ENCODE measurements at regions not wholly inside any gene's neighbourhood (a gene's known extent, or its start where the extent isn't known, plus 50 kb on each side); places are given as distances from the start of the nearest gene placed in this dataset.

DNA sequence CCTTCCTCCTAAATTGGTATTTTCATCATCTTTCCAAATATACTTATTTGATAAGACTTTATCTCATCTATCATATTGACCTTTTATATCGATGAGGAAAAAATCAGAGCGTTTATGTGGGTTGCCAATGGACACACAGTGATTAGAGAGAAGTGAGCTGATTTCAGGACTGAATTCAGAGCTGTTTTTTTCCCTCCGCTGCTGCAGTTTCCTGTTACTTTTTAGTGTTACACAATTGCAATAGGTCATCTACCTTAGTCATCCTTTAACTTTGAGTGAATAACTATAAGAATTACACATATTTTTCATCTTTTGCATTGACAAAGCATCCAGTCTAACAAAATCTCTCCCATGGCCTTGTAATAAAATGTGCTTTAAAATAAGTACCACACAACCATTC lies 266.3 kb upstream of the CNTN4 start:
- no peak for DNase-seq

DNA sequence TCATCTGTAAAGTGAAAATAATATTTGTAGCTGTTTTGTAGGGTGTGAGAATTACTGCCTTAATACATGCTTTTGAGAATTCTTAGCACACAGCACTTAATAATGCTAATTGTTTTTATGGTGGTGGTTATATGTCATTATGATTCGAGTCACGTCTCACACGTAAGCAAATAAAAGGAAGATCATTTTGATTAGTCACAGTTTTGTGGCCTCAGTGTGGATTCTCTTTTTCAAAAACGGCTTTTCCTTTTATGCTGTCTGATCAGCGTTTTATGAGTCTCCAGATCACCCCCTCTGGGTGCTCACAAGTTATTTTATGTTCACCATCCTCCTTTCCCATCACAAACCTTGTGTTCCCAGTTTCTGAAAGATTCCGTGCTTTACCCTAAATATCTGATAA lies 255.6 kb upstream of the CNTN4 start:
- DNase-seq, result no peak

DNA sequence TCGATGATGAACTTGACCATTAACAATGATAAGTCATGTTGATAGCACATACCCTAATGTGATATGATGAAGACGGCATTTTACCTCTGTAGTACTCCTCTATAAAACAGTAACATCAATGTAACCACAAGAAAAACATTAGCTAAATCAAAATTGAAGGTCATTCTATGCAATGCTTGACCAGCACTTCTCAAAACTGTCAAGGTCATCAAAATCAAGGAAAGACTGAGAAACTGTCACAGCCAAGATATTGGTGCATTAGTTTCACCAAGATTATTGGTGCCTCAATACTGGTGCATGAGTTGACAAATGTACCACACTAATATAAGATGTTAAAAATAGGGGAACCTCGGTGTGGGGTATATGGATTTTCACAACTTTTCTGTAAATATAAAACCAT lies 251.1 kb upstream of the CNTN4 start:
- no peak for DNase-seq

DNA sequence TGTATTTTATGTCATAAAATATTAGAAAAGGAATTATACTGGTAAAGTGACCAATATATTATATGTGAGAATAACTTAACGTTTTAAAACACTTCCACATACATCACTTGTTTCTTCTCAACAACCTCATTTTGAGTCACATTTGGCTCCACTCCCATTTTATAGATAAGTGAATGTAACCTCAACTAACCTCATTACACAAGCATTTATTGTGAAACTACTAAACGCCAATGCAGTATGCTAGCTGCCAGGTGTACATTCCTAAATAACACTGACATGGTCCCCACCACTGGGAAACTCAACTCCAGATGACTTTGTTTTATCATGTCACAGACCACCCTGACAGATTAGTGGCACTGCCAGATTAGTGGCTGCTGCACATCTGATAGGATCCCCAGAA lies 249.7 kb upstream of the CNTN4 start:
- no peak for DNase-seq

DNA sequence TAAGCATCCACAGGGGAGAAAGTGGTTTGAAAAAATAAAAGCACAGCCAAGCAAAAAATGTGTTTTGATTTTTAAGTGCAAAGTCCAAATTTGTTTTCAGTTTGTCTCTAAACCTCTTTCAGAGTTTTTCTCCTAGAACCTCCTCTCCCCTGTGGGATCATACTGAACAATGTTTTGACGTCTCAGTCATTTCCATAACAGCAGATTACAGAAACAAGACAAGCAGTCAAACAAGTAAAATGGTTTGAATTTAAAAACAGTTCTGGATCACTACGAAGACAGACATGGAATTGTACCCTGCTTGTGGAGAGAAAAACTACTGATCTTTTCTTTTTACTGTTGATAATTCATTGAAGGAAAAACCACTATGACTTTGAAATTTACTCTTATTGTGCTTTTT lies 245.7 kb upstream of the CNTN4 start:
- no peak for DNase-seq

DNA sequence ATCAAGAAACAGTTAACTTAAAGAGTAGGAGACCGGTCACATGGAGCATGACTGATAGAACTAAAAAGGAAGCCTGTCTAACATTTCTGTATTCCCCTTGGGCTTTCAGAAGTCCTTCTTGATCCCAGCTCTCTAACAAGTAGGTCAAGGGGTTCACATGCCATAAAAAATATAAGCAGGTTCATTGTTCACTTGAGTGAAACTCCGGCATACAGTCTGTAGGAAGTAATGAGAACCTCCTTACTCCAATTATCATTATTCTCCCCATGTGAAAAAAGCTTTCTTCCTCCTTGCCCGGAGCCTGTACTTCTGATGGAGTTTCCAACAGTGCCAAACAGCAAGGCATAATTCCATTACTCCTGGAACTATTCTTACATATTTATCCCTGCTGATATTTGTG lies 242.8 kb upstream of the CNTN4 start:
- no peak for DNase-seq

DNA sequence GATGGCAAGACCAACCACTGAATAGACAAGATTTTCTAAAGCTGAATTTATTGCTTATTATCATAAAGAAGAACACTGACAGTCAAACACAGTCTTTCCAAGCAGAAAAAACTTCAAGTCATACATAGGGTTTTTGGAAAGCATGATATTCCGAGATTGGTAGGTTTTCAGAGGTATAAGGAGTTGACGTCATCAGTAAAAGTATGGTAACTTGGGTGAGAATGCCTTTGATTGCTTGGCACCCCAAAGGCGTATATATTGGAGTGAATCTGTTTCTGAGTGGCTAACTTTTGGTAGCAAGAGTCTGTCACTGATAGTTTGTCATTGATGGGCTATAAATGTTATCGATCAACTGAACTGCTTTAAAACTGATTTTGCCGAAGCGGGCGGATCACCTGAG lies 227.9 kb upstream of the CNTN4 start:
- DNase-seq, result no peak

DNA sequence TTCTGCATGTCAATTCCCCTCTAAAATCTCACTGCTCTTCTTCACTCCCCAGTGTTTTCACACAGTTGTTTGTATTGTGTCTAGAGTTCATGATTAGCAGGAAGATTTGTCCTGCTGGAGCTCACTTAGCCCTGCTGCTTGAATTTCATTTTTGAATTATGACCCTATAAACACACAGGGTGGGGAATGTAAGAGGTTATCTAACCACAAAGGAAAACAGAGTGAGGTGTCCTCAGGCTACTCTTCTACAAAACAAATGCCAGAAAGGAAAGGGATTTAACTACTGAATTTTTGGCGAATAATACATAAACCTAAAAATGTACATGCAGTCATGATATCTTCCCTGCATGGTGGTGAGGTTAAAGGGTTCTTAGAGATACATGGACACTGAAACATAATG lies 215.1 kb upstream of the CNTN4 start:
- no peak for DNase-seq

DNA sequence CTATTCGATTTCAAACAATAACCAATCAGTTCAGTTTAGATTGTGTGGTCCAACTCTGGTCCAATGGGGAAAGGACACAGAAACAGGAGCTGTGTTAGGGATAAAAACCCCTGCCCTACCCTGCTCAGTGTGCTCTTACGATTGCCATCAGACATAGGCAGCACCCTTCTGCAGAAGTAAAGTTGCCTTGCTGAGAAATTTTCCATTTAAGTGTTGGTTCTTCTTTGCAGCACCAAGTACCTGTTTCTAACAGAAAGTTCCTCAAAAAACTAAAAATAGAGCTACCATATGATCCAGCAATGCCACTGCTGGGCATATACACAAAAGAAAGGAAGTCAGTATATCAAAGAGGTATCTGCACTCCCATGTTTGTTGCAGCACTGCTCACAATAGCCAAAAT lies 206.2 kb upstream of the CNTN4 start:
- DNase-seq, result no peak

DNA sequence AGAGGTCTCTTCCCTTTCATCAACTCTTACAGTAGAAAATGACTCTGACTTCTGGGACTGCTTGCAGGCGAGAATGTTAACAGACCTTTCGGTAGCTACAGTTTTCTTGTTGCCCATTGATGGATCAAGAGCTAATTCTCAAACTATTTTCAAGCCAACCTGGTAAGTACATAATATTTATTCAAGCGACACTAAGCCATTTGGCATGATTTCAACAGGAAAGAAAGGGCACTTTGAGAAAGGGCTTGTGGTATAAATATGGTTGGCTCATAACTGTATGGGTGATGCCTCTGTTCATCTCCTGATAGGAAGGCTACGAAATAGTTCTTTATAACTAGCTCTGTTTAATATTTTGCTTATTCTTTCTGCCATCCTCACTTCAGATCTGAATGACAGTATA lies 196.2 kb upstream of the CNTN4 start:
- DNase-seq, result no peak

DNA sequence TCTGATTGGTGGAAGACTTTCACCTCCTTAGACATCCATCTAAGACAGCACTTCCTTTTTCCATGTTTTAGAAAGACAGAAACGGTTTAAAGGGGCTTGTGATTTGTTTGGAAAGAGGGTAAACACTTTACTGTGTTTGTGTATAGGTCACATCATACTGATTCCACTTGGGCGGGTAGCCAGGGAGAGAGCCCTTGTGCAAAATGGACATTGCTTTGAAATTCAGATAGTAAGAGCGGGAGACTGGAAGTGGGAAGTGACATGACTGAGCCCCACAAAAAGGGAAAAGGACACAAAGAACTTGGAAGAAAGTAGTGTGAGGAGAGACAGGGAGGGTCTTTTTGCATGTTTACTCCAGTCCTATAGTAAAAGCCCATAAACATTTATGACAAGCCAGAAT lies 195.6 kb upstream of the CNTN4 start:
- DNase-seq, result no peak

DNA sequence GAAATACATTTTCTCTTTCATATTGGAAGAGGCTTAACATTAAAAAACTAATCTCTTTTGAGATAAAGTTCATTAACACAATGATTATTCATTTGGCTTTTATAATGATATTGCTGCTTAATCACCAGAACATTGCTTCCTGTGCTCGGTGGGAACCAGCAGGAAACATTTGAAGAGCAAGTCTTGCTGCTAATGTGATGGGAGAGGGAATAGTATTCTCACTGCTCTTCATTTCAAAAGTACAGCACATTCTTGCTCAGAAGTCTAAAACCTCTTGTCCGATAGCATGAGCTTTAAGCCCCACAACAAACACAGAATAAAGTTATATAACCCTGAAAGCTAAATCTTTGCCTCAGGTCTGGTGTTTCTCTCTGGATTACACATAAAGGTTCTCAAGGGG lies 190.8 kb upstream of the CNTN4 start:
- DNase-seq, result no peak

DNA sequence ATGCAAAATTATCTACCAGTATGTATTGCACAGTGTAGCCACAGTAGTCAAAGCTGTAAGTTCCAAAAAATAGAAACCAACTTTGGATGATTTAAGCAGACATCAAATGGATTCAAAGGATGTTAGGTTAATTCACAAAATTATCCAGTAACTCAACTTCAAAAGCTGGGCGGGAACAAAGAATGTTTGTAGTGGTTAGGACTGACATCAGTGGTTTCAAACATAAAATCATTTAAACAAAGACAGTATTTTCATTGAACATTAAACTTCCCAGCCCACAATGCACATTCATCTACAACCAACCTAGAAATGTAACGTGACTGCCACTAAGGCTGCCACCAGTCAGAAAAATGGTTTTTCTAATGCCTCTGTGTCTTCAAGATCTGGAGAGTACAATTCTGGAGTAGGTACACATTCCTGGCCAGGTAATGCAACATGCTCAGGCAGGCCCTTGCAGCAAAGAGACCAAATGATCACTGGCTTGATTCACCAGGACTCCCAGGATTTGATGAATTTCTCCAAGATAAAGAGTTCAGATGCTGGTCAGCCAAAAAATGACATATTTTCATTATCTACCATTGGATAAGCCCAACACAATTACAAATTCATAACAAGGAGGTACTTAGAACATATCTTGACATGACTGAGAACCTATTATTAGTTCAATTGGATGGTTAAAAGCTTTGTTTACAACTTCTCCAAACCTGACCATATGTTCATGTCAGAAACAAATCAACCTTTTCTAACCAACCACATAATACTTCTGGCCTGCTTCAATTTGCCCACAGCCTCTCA lies 189.8 kb upstream of the CNTN4 start:
- no peak for DNase-seq

DNA sequence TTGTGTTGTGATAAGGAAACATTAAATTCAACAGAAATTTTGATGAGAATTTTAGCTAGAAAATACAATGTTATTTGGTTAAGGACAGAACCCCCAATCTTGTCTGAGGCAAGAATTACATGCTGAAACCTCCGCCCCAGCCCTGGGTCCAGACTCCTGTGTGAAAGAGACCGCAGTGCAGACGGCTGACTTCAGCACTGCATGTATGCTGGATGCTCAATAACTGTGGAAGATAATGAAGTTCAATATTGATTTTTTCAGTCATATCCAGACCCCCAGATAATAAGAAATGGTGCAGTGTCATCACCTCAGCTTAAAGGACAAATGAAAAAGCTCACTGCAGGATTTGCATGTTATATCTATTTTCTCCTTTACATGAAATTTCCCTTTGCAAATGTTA lies 188.3 kb upstream of the CNTN4 start:
- DNase-seq, result no peak

DNA sequence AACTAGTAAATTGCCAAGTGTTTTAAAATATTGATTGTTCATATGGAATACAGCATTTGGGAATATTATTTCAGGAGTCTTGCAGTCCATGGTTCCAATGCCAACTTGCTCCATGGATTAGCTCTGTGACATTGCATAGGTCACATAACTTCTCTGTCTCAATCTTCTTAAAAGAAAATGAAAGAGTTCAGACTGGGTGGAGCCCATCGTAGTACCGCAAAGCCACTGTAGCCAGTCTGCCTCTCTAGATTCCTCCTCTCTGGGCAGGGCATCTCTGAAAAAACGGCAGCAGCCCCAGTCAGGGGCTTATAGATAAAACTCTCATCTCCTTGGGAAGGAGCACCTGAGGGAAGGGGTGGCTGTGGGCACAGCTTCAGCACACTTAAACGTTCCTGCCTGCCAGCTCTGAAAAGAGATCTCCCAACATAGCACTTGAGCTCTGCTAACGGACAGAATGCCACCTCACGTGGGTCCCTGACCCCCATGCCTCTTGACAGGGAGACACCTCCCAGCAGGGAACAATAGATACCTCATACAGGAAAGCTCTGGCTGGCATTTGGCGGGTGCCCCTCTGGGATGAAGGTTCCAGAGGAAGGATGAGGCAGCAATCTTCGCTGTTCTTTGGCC lies 168.8 kb upstream of the CNTN4 start:
- no peak for DNase-seq

DNA sequence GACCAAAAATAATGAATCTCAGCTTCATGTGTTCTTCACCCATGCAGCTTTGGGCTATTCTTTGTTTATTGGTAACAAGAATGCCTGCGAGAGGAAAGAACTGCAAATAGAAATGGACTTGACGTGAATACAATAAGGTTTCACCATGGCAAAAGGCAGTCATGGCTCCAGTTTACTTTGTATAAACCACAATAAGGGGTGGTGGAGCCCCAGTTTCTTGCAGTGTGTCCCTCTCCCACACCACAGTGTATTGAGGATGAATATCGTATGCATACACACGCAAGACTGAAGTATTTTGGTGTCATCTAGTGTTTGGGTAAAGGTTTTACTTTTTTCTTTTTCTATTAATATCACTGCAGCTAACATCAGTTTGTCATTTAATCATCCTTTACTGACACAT lies 159.7 kb upstream of the CNTN4 start:
- DNase-seq, result no peak

DNA sequence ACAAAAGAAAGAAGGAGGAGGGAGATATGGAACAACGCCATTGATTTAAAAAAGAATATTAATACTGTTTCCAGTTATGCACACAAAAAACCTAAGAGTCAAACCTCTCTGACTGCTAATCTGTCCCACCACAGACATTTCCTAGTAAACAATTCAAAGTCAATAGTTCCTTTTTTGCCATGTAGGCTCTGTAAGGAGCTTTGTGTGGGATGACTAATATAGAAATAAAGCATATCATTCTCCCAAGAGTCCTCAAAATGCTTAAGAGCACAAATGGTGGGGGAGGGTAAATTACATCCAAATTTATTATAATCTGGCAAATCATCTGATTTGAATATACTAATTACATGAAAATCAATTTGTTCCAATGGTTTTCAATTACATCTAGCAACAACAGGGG lies 155.9 kb upstream of the CNTN4 start:
- DNase-seq, result no peak

DNA sequence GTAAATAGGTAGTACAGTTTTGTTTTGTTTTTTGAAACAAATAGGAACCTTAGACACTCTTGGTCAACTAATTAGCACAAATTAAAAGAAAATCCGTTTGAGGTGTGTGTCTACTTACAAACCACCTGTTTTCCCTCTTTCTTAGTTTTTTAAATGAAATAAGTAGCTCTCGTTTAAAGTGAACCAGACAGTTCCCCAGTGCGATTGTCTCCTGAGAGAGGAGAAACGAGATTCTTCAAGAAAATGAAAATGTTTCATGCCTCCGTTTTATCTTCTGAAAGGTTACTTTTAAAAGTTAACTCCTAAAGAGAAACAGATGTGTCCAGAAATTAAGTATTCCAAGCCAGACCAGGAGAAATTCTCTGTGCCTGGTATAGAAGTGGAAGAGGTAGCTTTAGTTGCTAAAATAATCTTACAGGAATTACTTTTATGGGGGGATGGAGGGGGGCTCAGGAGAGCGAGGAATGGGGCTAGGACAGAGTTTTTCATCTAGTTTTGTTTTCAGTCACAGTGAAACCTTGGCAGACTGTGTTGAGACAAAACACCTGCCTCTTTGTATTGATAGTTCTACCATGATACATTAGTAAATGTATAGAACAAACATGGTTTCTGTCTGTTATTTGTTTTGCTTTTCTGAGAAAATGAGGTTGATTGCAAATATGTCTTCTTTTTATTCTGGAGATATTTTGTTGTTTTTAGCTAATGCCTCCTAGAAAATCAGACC lies 155.1 kb upstream of the CNTN4 start:
- DNase-seq, result no peak

DNA sequence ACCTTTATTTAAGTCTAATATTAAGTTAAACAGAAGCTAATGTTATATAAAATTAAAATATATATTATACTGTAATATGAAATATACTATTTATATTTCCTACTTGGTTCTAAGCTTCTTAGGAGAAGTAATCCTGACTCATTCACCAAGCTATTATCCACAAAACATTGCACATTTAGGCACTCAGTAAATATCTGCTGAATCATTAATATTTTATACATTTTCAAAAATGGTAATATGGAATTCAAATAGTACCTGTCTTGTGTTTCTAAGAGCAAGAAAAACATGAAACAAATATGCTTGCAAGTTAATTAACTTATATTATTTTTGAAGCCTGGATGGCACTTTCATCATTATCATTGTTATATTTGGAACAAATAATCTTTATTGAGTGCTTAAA lies 153.0 kb upstream of the CNTN4 start:
- DNase-seq, result no peak

DNA sequence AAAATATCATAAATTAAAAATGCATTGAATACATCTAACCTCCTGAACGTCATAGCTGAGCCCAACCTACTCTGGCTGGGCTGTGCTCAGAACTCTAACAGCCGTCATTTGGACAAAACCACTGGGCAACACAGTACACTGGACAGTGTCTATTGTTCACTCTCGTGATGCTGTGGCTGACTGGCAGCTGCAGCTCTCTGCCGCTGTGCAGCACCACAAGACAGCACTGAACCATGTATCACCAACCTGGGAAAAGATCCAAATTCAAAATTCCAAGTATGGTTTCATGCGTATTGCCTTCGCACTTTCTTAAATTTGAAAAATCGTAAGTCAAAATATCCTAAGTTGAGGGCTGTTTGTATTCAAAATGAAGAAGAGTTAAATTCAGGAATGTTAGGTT lies 145.1 kb upstream of the CNTN4 start:
- DNase-seq, result no peak

DNA sequence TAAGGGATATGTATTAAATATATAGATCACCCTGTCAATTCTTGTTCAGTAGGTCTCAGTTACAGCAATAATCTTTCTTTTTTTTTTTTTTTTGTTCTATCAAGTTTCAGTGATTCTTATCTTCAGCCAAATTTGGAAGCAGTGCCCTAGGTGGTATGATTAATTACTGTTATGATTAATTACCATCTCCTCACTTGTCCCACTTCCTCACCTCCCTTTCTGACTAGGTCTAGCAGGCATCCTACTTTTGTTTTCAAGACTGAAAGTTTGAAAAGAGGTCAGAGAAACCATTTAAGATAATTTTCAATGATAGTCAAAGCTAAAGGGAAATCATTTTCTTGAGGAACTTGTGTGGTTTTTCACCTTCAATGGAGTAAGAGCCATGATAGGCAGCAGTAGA lies 144.0 kb upstream of the CNTN4 start:
- DNase-seq, result no peak

DNA sequence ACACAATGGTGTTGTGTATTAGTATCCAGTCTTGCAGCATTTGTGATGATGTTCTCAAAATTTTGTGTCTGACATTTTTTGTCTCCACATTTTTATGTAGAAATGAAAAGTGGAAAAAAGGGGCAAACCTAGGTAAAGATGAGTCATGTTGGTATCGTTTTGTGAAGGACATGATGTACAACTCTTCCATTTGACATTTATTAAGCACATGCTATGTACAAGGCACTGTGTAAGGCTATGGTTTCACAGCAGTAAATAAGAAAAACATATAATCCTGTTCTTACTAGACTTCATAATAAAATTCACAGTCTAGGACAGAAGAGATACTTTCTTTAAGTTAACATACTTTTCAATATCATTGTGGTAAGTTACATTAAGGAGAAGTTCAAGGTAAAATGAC lies 143.5 kb upstream of the CNTN4 start:
- no peak for DNase-seq

DNA sequence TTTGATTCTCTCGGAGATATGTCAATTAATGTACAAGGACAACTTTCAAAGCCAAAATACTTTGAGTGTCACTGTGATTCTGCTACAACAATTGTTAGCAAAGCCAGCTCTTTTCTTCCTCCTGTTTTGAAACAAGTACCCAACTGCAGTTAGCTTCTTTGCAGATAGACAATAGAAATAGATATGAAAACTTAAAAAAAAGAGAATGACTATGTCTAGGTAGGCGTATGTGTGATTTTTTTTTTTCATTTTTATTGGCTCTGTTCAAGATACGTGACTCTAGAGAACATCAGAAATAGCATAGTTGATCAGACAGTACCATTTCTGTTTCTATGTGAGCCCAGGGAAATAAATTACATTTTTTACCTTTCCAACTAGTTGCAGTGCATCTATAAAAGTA lies 142.9 kb upstream of the CNTN4 start:
- no peak for DNase-seq

DNA sequence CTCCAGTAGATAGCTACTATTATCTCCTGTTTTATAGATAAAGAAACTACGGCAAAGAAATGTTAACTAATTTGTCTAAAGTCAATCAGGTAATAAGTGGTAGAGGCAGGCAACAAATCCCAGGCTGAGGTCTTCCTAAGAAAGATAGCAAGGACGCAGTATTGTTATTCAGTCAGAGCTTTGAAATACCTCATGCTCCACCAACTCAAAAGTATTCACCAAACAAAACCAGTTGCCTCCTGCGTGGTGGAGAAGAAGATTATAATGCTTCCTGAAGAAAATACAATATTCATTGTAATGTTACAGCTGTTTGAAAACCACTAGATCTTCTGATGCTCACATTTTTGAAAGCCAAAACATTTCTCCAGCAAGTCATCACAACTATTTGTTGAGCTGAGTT lies 138.2 kb upstream of the CNTN4 start:
- DNase-seq, result no peak
